ENCODE measurements at regions not wholly inside any gene's neighbourhood (a gene's known extent, or its start where the extent isn't known, plus 50 kb on each side); places are given as distances from the start of the nearest gene placed in this dataset.

- no peak for TF ChIP-seq CHD7 (IDR thresholded peaks at IDR 0.05; ENCODE audit: insufficient replicate concordance, low read length)
- no peak for TF ChIP-seq SIX5 (IDR thresholded peaks at IDR 0.05; ENCODE audit: low read depth, low read length)
- no peak for TF ChIP-seq RXRA (IDR thresholded peaks at IDR 0.05; ENCODE audit: insufficient read depth, low read depth, low read length)
- TF ChIP-seq SP2 (IDR thresholded peaks at IDR 0.05; ENCODE audit: low read length) = no peak
- TF ChIP-seq CBX5 (IDR thresholded peaks at IDR 0.05; ENCODE audit: low read depth, low read length) = no peak
- TF ChIP-seq TAF7 (optimal IDR thresholded peaks at IDR 0.05; ENCODE audit: borderline replicate concordance, low read depth, low read length) = no peak
- no peak for TF ChIP-seq KDM1A (IDR thresholded peaks at IDR 0.05; ENCODE audit: borderline replicate concordance, low read length)
- TF ChIP-seq EZH2 (IDR thresholded peaks at IDR 0.05; ENCODE audit: low read depth, low read length, severe bottlenecking) = no peak
- TF ChIP-seq FOSL1 (IDR thresholded peaks at IDR 0.05; ENCODE audit: insufficient read depth, low read depth, low read length) = no peak
- no peak for TF ChIP-seq JUND (IDR thresholded peaks at IDR 0.05; ENCODE audit: low read length)
- TF ChIP-seq SP1 (IDR thresholded peaks at IDR 0.05; ENCODE audit: low read depth, low read length) = no peak
Measured at GRCh38 chr10:16117305-16117695, 257.0 kb upstream of the MINDY3 start (continued).
